H1 (cell line): ENCODE measurements at regions not wholly inside any gene's neighbourhood (a gene's known extent, or its start where the extent isn't known, plus 50 kb on each side); places are given as distances from the start of the nearest gene placed in this dataset.

Source experiments
- BACH1 ChIP-seq: IDR thresholded peaks from 2 replicates; pipeline ENCODE4 v1.6.1; 2012; ENCODE audit warnings: low read length, improper control_type of control experiment
- CBX5 ChIP-seq: fragments of 300-800, 300-1000 bp; sonication (generic); IDR thresholded peaks from 2 replicates; pipeline ENCODE4 v1.7.1; 2016; ENCODE audit warnings: antibody characterized with exemption, low read length, low read depth
- JUND ChIP-seq: IDR thresholded peaks from 2 replicates; pipeline ENCODE4 v1.6.1; 2011; ENCODE audit warnings: mild to moderate bottlenecking, improper control_type of control experiment, low read length
- PHF8 ChIP-seq: fragments of 200-600 bp; sonication (generic); conservative IDR thresholded peaks from 2 replicates; pipeline ENCODE4 v1.7.1; 2012; ENCODE audit warnings: low read depth, mild to moderate bottlenecking, inconsistent platforms, low read length, moderate library complexity
- POLR2AphosphoS5 ChIP-seq: IDR thresholded peaks from 2 replicates; pipeline ENCODE4 v1.6.1; 2011; ENCODE audit warnings: low read depth, low read length
- TF ChIP-seq, protein P1 (sequence below), 3 experiments: IDR thresholded peaks; 1 replicate in 2 of 3; 2 replicates in 1 of 3; pipeline versions ENCODE4 v1.5.1 to v1.6.1; 2011; ENCODE audit warnings: low read length in 3 of 3, mild to moderate bottlenecking in 3 of 3, inconsistent platforms in 2 of 3, low read depth in 1 of 3, moderate library complexity in 1 of 3; ENCODE audit not compliant: insufficient read depth in 1 of 3; ENCODE audit errors: control extremely low read depth in 1 of 3
- TF ChIP-seq, protein P2 (sequence below): IDR thresholded peaks from 2 replicates; pipeline ENCODE4 v1.6.1; 2011; ENCODE audit warnings: low read length, improper control_type of control experiment

DNA sequence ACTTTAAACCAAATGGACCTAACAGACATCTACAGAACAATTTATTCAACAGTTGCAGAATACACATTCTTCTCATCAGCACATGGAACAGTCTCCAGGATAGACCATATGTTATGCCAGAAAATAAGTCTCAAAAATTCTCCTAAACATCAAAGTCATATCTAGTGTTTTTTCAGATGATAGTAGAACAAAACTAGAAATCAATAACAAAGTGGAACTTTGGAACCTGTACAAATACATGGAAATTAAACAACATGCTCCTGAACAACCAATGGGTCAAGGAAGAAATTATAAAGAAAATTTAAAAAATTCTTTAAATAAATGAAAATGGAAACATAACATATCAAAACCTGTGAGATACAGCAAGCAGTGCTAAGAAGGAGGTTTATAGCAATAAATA lies 194.1 kb upstream of the SIX2 start:
- TF ChIP-seq, protein P1, sequence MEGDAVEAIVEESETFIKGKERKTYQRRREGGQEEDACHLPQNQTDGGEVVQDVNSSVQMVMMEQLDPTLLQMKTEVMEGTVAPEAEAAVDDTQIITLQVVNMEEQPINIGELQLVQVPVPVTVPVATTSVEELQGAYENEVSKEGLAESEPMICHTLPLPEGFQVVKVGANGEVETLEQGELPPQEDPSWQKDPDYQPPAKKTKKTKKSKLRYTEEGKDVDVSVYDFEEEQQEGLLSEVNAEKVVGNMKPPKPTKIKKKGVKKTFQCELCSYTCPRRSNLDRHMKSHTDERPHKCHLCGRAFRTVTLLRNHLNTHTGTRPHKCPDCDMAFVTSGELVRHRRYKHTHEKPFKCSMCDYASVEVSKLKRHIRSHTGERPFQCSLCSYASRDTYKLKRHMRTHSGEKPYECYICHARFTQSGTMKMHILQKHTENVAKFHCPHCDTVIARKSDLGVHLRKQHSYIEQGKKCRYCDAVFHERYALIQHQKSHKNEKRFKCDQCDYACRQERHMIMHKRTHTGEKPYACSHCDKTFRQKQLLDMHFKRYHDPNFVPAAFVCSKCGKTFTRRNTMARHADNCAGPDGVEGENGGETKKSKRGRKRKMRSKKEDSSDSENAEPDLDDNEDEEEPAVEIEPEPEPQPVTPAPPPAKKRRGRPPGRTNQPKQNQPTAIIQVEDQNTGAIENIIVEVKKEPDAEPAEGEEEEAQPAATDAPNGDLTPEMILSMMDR (IDR thresholded peaks at IDR 0.05; ENCODE audit: control extremely low read depth in 1 of 3, insufficient read depth in 1 of 3, low read depth in 1 of 3, low read length in 3 of 3), result no peak
- TF ChIP-seq PHF8 (no peak), BACH1 (no peak), CBX5 (no peak), JUND (no peak), POLR2AphosphoS5 (no peak)
- TF ChIP-seq, protein P2, sequence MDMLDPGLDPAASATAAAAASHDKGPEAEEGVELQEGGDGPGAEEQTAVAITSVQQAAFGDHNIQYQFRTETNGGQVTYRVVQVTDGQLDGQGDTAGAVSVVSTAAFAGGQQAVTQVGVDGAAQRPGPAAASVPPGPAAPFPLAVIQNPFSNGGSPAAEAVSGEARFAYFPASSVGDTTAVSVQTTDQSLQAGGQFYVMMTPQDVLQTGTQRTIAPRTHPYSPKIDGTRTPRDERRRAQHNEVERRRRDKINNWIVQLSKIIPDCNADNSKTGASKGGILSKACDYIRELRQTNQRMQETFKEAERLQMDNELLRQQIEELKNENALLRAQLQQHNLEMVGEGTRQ, result no peak
